GM18511 (cell line): ENCODE measurements at regions not wholly inside any gene's neighbourhood (a gene's known extent, or its start where the extent isn't known, plus 50 kb on each side); places are given as distances from the start of the nearest gene placed in this dataset.
A peak's percentile ranks its signal among the peaks of the same experiment; 100 is the strongest.

Experiments
- ATAC-seq: cut with Tn5 transposase; IDR thresholded peaks from one replicate; pipeline ENCODE4 v1.9.1; 2021; ENCODE audit warnings: mild to moderate bottlenecking, moderate library complexity; ENCODE audit not compliant: unreplicated experiment

GRCh38 chr3:162170581-162170980 lies 674.0 kb downstream of the OTOL1 start:
- ATAC-seq, result peak; percentile 69

DNA sequence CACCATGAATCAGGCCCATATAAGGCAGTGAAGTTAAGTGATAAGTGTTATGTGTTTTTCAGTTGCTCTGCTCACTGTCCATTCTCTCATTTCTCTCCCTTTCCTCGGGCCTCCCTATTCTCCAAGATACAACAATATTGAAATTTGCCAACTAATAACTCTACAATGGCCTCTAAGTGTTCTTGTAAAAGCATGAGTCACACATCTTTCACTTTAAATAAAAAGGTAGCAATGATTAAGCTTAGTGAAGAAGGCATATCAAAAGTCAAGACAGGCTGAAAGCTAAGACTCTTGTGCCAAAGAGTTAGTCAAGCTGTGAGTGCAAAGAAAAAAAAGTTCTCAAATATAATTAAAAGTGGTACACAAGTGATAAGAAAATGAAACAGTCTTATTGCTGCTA lies 675.4 kb downstream of the OTOL1 start:
- no peak for ATAC-seq

DNA sequence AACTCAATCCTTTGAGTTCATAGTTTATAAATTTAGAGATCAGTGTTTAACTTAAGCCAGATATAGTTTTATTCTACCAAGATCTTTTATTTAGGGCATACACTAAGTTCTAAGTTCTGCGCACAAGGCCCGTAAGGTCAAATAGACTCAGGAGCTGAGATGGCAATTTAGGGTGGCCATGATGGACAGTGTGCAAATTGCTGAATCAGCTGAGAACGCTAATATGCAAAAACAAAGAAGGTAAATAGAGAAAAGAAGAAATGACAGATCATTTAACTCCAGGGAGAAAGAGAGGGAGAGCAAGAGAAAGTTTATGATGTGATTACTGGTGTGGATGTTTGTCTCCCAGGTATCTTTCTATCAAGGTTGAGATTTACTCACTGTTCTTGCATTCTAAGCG lies 678.5 kb downstream of the OTOL1 start:
- ATAC-seq, result no peak

GRCh38 chr3:162175878-162176277 lies 679.3 kb downstream of the OTOL1 start:
- ATAC-seq, result no peak

- no peak for ATAC-seq
These were observed 686.8 kb downstream of the OTOL1 start for GRCh38 chr3:162183440-162183839.

DNA sequence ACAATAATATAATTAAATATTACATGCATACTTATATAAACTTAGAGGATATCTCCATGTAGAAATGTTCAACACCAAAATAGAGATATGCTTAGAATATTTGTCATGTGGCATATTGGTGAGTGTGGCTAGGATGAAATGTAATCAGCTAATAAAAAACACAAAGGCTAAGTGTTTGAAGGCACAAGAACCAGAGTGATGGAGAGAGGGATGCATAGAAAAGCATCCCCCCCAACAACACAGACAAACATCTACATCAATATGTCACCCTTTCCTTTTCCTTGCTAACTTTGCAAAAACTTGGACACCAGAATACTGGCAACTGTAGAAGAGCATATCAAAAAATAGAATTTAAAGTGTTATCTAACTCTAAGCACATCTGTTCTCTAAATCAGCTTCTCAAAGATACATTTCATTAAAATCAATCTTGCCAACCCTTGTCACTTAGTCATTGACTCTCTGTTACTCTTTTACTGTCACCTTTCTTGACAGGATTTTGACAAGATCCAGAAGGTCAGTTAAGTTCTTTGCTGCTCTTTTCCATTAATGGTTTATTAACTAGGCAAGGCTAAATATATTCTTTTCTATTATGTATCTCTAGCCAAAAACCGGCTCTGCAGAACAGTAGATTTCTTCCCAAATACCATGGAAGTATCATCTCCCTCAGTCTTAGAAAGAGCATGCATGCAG lies 695.9 kb downstream of the OTOL1 start:
- ATAC-seq, result no peak

DNA sequence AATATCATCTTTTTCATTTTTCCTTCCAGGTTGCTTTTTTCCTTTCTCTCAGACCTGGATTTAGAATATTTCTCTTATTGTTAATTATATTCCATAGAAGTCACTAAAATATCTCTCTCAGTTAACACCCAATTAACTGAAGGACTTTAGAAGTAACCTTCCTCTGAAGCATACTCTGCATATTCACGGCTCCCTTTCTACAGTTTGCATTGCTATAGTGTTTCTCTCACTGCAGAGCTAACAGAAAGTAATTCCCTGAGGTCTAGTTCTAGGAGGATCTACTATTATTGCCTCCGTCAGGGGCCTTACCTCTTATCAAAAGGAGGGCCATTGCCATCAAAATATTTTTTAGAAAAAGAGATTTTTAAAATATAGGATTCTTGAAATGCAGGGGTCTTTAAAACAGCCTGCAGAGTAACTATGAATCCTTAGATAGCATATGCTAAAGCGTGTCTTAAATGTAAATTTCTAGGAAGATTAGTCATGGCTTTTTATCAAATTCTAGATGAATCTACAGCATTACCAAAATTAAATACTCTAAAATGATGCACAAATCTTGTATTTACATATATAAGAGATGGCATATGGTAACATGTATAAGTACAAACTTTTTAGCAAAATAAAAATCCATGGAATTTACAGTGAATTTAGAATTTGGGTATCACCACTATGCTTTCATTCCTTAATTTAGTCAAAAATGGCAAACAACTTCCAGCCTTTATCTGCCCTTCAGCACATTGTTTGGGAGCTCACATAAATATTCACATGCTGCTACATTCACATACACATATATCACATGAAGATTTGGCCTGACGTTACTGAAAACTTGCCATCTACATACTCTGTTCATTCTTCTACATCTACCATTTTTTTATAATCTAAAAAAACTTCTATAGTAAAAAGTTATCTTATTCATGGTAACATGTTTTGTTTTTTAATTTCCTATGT lies 696.8 kb downstream of the OTOL1 start:
- ATAC-seq, result no peak

GRCh38 chr3:162195147-162195546 lies 698.5 kb downstream of the OTOL1 start:
- no peak for ATAC-seq

DNA sequence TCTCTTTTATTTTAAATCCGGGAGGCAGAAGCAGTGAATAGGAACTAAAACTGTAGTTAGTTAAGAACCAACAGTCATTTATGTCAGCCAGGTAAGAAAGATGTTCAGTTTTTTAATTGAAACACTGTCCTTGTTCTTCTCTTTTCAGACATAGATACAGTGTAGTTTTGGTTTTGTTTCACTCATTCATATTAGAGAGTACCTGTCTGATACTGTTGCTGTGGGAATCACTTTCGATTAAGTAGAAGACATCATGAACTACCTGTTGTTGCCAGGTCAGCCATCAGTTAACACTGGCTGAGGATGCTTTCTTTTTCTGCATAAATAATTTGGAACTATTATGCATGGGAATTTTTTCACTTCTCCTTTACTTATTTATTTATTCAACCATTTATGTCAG lies 700.4 kb downstream of the OTOL1 start:
- no peak for ATAC-seq

GRCh38 chr3:162200836-162201235 lies 704.2 kb downstream of the OTOL1 start:
- no peak for ATAC-seq

DNA sequence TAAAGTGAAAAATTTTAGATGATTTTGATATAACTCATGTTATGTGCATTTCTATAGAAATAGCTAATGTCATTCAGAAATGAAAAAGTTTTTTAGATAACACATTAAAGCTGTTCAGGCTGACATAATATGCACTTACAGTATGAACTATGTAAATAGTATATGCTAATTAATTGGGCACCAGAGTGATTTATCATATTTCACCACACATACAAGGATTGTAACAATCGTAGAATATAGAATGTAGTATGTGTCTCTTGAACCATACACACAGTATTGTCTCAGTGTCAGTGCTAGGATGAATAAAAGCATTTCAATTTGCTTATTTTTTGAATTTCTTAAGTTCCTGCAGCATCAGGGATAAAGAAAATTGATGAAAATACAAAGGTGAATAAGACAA lies 710.0 kb downstream of the OTOL1 start:
- ATAC-seq, result no peak

GRCh38 chr3:162211470-162211869 lies 714.9 kb downstream of the OTOL1 start:
- no peak for ATAC-seq

DNA sequence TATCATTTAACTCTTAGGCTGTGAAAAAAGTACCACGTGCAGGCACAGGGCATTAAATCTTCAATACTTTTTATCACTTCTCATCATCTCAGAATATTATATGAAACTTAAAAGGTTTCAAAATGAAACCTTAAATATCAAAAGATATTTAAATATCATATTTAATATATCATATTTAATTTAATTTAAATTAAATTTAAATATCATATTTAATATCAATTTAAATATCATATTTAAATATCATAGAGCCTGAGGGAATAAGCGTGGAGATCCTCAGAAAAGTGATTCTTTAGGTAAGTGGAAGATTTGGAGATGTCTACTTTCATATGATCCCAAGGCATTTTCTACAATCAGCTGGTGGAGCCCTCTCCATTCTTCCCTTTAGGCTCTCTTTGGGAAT lies 716.6 kb downstream of the OTOL1 start:
- no peak for ATAC-seq

- ATAC-seq, result no peak
These were observed 717.3 kb downstream of the OTOL1 start for GRCh38 chr3:162213956-162214355.

GRCh38 chr3:162217647-162218046 lies 721.0 kb downstream of the OTOL1 start:
- ATAC-seq, result no peak

DNA sequence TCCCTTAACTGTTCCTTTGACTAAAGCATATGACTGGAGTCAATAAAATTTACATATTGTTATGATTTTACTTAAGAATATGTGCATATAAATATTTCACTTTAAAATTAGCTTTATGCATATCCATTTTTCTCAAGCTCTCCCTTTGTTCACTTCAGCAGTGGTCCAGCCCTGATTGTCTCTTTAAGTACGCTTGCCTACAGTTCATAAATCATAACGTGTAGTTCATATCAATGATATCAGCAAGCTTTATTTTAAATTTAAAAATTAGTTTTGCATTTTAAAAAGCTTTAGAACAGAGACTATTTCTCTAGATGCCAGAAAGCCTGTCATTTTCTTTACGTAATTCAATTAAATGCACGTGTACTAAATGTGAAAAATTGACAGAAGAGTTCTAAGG lies 721.9 kb downstream of the OTOL1 start:
- ATAC-seq, result no peak

- no peak for ATAC-seq
These were observed 728.1 kb downstream of the OTOL1 start for GRCh38 chr3:162224746-162225145.

GRCh38 chr3:162236949-162237348 lies 740.3 kb downstream of the OTOL1 start:
- no peak for ATAC-seq

- no peak for ATAC-seq
These were observed 754.2 kb downstream of the OTOL1 start for GRCh38 chr3:162250782-162251181.

DNA sequence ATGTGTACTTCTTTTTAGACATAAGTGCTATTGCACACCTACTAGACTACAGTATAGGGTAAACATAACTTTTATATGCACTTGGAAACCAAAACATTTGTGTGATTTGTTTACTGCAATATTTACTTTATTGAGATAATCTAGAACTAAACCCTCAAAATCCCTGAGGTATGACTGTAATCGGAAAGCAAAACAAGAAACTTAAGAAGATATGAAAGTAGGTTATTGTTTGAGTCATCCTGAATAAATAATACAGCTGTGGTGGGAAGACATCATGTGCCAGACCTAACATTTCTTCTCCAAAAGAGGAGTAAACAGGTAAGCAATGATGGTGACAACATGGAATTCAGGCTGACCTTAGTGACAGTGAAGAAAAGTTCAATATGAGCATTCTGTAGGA lies 765.5 kb downstream of the OTOL1 start:
- no peak for ATAC-seq

DNA sequence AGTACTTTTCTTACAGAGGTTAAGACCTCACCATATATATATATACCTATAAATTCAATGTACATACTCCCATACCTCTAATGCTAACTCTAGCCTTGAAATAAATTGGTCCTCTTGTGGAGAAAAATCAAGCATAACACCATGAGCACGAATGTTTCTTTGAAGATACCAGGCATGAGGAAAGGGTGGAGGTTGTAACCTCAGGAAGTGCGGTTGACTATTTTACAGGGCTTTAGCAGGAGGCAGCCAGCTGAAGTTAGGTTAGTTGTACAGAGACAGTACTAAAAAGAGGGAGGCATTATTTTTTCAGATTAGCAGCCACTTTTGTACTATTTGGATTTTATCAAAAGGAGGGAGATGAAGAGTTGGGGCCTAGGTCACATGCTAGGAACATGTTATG lies 767.0 kb downstream of the OTOL1 start:
- no peak for ATAC-seq
